Mesothelial cell of epicardium (in vitro differentiated cells): ENCODE measurements at regions not wholly inside any gene's neighbourhood (a gene's known extent, or its start where the extent isn't known, plus 50 kb on each side); places are given as distances from the start of the nearest gene placed in this dataset.

Experiments used
- DNase-seq, 2 experiments: peaks; one replicate each; pipeline ENCODE4 v3.0.0; 2021; ENCODE audit warnings: low spot score in 2 of 2; ENCODE audit not compliant: unreplicated experiment in 2 of 2
- H3K27ac Mint-ChIP-seq: 2 replicates; pipeline ENCODE4 v1.8.0; 2021; ENCODE audit warnings: mixed read lengths
- H3K27me3 Mint-ChIP-seq: 2 replicates; pipeline ENCODE4 v1.8.0; 2021; ENCODE audit warnings: low read depth, mixed read lengths
- H3K36me3 Mint-ChIP-seq: 2 replicates; pipeline ENCODE4 v1.8.0; 2021; ENCODE audit warnings: mixed read lengths
- H3K4me1 Mint-ChIP-seq: 2 replicates; pipeline ENCODE4 v1.8.0; 2021; ENCODE audit warnings: mixed read lengths
- H3K4me3 Mint-ChIP-seq: 2 replicates; pipeline ENCODE4 v1.8.0; 2021; ENCODE audit warnings: mild to moderate bottlenecking, moderate library complexity, mixed read lengths
- H3K9me3 Mint-ChIP-seq: 2 replicates; pipeline ENCODE4 v1.8.0; 2021; ENCODE audit warnings: mixed read lengths
- TF ChIP-seq, protein P1 (sequence below): fragments of 200-600 bp; sonication (generic); IDR thresholded peaks from one replicate; pipeline ENCODE4 v1.5.0; 2021; ENCODE audit warnings: antibody characterized with exemption; ENCODE audit not compliant: unreplicated experiment

GRCh38 chr20:16166737-16167136 lies 406.5 kb downstream of the KIF16B start:
- H3K27me3 Mint-ChIP-seq = peaks cover 19% of the 10 kb centered on the region
- no peak for DNase-seq
- peaks cover 5% of the 10 kb centered on the region for H3K9me3 Mint-ChIP-seq
- no peak overlapping the region for H3K27ac Mint-ChIP-seq
- H3K36me3 Mint-ChIP-seq = no peaks in the 10 kb centered on the region
- TF ChIP-seq, protein P1, sequence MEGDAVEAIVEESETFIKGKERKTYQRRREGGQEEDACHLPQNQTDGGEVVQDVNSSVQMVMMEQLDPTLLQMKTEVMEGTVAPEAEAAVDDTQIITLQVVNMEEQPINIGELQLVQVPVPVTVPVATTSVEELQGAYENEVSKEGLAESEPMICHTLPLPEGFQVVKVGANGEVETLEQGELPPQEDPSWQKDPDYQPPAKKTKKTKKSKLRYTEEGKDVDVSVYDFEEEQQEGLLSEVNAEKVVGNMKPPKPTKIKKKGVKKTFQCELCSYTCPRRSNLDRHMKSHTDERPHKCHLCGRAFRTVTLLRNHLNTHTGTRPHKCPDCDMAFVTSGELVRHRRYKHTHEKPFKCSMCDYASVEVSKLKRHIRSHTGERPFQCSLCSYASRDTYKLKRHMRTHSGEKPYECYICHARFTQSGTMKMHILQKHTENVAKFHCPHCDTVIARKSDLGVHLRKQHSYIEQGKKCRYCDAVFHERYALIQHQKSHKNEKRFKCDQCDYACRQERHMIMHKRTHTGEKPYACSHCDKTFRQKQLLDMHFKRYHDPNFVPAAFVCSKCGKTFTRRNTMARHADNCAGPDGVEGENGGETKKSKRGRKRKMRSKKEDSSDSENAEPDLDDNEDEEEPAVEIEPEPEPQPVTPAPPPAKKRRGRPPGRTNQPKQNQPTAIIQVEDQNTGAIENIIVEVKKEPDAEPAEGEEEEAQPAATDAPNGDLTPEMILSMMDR = no peak
- peaks cover 6% of the 10 kb centered on the region for H3K4me1 Mint-ChIP-seq
- H3K4me3 Mint-ChIP-seq = no peak overlapping the region

GRCh38 chr20:16158976-16159286 lies 414.3 kb downstream of the KIF16B start:
- TF ChIP-seq, protein P1 = no peak
- Mint-ChIP-seq H3K4me1 (no peaks in the 10 kb centered on the region), H3K9me3 (peaks cover 20% of the 10 kb centered on the region), H3K36me3 (no peaks in the 10 kb centered on the region), H3K27me3 (peaks cover 8% of the 10 kb centered on the region), H3K4me3 (no peak overlapping the region), H3K27ac (no peak overlapping the region)
- no peak for DNase-seq

DNA sequence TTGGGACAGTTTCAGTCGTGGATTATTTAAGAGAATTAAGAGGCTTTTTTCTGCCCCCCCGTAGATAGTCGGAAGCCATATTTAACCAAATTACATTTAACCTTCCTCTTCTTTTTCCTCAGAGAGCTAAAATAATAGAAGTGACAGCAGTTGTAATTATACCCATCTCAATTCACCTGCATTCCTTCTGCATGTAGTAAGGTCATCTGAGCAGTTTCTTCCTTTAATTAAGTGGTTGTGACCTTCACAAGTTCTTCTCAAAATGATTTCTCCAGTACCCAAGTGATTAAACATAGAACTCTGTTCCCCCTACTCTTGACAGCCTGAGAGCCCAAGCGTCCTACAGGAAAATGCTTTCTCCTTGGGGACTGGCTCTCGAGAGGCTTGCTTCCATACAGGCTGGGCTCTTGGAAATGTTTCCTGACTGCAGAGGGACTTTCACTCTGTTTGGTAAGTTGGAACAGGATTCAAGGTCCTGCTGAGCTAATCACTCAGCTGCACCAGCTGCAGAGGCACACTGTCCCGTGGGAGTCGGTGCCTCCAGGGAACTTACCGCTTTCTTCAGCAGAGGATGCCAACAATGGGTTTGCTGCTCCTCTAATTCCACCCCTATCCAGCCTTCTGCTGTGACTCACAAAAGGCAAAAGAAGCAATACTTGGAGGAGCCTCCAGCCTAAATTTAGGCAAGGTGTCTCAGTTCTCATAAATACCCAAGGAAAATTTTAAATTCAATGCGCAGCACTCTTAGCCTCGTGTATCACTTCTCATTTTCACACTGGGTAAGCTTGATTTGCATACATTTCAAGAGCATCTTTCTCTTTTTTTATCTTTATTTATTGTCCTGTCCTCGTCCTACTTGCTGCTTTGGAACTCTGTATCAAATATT lies 414.9 kb downstream of the KIF16B start:
- no peak overlapping the region for H3K4me3 Mint-ChIP-seq
- TF ChIP-seq, protein P1 = no peak
- peaks cover 8% of the 10 kb centered on the region for H3K27me3 Mint-ChIP-seq
- H3K9me3 Mint-ChIP-seq = peaks cover 19% of the 10 kb centered on the region
- no peak for DNase-seq
- no peaks in the 10 kb centered on the region for H3K4me1 Mint-ChIP-seq
- H3K36me3 Mint-ChIP-seq = no peaks in the 10 kb centered on the region
- no peak overlapping the region for H3K27ac Mint-ChIP-seq

DNA sequence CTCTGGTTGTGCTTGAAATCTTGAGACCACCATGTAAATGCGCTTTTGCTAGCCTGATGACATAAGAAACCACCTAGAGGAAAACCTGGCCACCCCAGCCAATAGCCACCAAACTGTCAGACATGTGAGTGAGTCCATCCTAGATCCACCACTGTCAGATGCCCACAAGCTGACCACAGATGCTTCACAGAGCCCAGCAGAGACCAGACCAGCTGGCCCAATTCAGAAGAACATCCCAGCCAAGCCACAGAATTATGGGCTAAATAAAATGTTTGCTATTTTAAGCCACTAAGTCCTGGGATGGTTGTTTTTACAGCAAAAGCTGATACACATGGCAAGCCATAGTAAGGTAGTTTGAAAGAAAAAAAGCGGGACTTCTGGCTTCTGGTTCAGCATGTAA lies 425.3 kb downstream of the KIF16B start:
- H3K36me3 Mint-ChIP-seq = peaks cover 2% of the 10 kb centered on the region
- no peak for DNase-seq
- H3K27me3 Mint-ChIP-seq = peaks cover 4% of the 10 kb centered on the region
- TF ChIP-seq, protein P1 = no peak
- H3K27ac Mint-ChIP-seq = no peak overlapping the region
- peaks cover 23% of the 10 kb centered on the region for H3K9me3 Mint-ChIP-seq
- no peaks in the 10 kb centered on the region for H3K4me1 Mint-ChIP-seq
- no peak overlapping the region for H3K4me3 Mint-ChIP-seq

DNA sequence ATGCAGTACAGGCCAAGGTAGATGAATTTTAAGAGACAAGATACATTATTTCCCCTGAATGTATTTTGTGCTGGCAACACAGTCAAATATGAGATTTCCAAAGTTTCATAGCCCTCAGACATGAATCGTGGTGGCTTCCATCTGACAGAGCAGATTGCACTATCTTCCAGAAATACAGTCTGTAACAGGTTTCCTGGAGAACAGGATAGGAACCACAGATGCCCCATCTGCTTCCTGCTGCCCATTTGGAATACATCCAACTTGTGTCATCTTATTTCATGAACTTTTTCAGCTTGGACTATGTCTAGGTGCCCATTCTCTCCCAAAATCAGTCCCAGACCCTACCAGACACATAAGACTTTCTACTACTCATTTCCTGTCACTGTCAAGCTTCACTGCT lies 426.0 kb downstream of the KIF16B start:
- DNase-seq = no peak
- Mint-ChIP-seq H3K27ac (no peak overlapping the region), H3K27me3 (peaks cover 5% of the 10 kb centered on the region), H3K36me3 (peaks cover 2% of the 10 kb centered on the region), H3K4me3 (no peak overlapping the region), H3K9me3 (peaks cover 21% of the 10 kb centered on the region), H3K4me1 (no peaks in the 10 kb centered on the region)
- TF ChIP-seq, protein P1 = no peak

DNA sequence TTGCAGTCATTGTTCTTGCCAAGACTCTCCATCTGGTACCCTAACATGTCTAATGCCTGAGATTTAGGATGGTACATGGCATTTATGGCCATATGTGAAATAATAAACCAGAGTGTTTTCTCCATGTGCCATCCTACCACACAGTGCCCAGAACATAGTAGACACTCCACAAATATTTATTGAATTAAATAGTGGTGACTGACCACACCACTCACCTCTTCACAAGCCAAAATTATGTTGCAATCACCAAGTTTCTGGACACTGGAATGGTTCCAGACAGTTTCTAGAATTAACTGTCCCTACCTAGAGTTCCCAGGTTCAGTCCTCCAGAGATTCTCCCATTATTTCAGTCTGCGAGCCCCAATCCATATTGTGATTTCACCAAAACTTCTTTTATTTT lies 427.3 kb downstream of the KIF16B start:
- no peak for DNase-seq

More for the DNA sequence above, 427.3 kb downstream of the KIF16B start:
- Mint-ChIP-seq H3K27ac (no peak overlapping the region), H3K4me3 (no peak overlapping the region), H3K36me3 (peaks cover 2% of the 10 kb centered on the region), H3K4me1 (no peaks in the 10 kb centered on the region), H3K27me3 (peaks cover 5% of the 10 kb centered on the region), H3K9me3 (peaks cover 23% of the 10 kb centered on the region)
- TF ChIP-seq, protein P1 = no peak
